GM19193 (cell line): ENCODE measurements at regions not wholly inside any gene's neighbourhood (a gene's known extent, or its start where the extent isn't known, plus 50 kb on each side); places are given as distances from the start of the nearest gene placed in this dataset.

Source experiments
- POLR2A ChIP-seq: IDR thresholded peaks from 4 replicates; pipeline ENCODE4 v1.6.1; 2011; ENCODE audit not compliant: insufficient read depth, insufficient read length; ENCODE audit errors: extremely low read depth

- no peak for TF ChIP-seq POLR2A
Measured at GRCh38 chr11:19537803-19538453, 174.7 kb upstream of the NAV2 start.

- no peak for TF ChIP-seq POLR2A
Measured at GRCh38 chr11:19536131-19536530, 176.5 kb upstream of the NAV2 start.

GRCh38 chr11:19530505-19530904, 182.1 kb upstream of the NAV2 start:
- TF ChIP-seq POLR2A = no peak

- TF ChIP-seq POLR2A = no peak
Measured at GRCh38 chr11:19526119-19526518, 186.5 kb upstream of the NAV2 start.

- no peak for TF ChIP-seq POLR2A
Measured at GRCh38 chr11:19525714-19526113, 186.9 kb upstream of the NAV2 start.

- no peak for TF ChIP-seq POLR2A
Measured at GRCh38 chr11:19525276-19525675, 187.4 kb upstream of the NAV2 start.

GRCh38 chr11:19524171-19524671, 188.4 kb upstream of the NAV2 start:
- TF ChIP-seq POLR2A = no peak

GRCh38 chr11:19520681-19521080, 192.0 kb upstream of the NAV2 start:
- no peak for TF ChIP-seq POLR2A

- no peak for TF ChIP-seq POLR2A
Measured at GRCh38 chr11:19519912-19520641, 192.6 kb upstream of the NAV2 start.

GRCh38 chr11:19519353-19519752, 193.3 kb upstream of the NAV2 start:
- TF ChIP-seq POLR2A = no peak

- TF ChIP-seq POLR2A = no peak
Measured at GRCh38 chr11:19513253-19513652, 199.4 kb upstream of the NAV2 start.

GRCh38 chr11:19512618-19513017, 200.0 kb upstream of the NAV2 start:
- no peak for TF ChIP-seq POLR2A

- TF ChIP-seq POLR2A = no peak
Measured at GRCh38 chr11:19511413-19512183, 201.0 kb upstream of the NAV2 start.

- no peak for TF ChIP-seq POLR2A
Measured at GRCh38 chr11:19511066-19511412, 201.6 kb upstream of the NAV2 start.

GRCh38 chr11:19510468-19510867, 202.2 kb upstream of the NAV2 start:
- TF ChIP-seq POLR2A = no peak
